SIG-M5 treated with dmso at 0.1 percent for 504 hours (cell line): ENCODE measurements at regions not wholly inside any gene's neighbourhood (a gene's known extent, or its start where the extent isn't known, plus 50 kb on each side); places are given as distances from the start of the nearest gene placed in this dataset.
"Not testable (repeated sequence)": the region's sequence is repeated elsewhere in the genome, so short reads cannot be mapped to it uniquely, and the experiment has no call there.

ENCODE experiments used
- DNase-seq: peaks from one replicate; lab custom pipeline; 2025; ENCODE audit not compliant: unreplicated experiment; lab: John Stamatoyannopoulos, UW

DNA sequence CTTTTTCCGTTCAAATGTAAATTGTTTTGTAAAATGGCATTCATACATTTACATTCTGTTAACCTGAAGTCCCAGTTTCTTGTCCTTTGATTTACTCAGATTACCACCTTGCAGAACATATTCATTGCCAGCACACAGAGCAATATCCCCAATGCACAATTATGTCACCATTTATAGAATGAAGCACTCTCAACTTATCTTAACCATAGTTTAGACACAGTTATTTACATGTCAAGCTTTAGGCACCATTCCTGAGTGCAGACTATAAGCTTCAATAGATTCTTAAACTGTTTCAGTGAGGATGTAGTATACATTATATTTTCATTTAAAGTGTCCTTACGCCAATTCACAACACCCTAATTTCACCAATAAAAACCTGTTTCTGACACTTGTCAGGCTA is 1977.9 kb downstream of the SUCLG1 start:
- DNase-seq: no peak

DNA sequence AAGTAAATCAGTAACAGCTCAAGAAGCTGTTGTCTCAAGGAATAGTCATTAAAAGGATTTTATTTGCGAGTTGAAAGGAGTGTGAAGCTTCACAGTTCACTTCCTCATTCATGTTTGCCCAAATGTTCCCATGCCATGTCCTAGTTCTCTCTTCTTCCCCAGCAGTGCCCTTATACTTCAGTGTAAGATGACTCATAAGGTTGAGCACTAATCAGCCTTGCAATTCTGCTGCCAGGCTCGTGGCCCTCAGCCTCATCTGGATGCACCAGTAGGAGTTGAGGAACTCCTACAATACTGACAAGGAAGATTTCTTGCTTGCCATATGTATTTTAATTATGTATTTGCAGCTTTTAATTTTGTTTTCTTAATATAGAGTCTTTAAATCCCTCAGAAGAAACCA is 1980.4 kb downstream of the SUCLG1 start:
- no peak for DNase-seq

DNA sequence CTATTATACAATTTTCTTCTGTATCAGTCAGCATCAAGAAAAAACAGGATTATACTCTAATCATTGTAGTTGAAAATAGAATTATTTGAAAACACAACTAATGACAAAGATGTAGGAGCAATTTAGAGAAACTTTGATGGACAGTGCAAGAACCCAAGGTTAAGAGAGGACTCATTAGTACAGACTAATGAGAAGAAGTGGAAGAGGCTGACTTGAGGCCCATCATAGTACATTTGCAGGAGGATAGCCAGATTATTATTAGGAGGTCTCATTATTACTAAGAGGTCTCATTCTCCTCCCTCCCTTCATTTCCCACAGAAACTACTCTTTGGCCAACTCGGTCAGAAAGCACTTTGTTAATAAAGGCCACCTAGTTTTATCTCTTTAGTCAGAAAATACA is 1983.0 kb downstream of the SUCLG1 start:
- DNase-seq: no peak

DNA sequence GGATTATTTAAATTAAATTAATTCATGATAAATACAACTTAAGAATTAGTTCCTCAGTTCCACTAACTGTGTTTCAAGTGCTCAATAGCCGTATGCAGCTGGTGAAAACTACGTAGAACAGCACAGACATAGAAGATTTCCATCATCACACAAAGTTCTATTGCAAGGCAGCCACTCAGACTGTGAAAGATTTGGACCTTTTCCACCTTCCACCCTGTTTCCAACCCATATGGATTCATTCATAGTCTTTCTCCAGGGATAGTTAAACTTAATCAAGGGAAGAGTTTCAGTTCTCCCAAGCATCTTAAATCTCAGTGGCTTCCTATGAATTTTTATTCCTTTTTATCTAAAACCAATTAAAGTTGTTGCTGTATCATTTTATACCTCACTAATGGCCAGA is 2030.8 kb downstream of the SUCLG1 start:
- DNase-seq: no peak

DNA sequence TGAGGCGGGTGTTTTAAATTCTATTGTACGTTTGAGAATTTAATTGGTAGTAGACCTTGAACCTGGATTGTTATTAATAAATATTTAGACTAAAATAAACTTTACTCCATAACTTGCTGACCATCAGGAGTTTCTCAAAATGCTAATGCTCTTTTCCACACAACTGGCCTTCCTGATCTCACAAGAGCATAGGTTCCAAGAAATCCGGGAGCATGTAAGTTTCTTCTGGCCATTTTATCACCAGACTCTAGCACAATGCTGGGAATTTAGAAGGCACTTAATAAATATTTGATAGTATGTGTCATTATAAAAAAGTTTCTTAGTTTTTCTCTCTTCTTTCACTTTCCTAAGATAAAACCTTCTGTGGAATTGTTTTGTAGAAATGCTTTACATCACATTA is 2047.1 kb downstream of the SUCLG1 start:
- no peak for DNase-seq

DNA sequence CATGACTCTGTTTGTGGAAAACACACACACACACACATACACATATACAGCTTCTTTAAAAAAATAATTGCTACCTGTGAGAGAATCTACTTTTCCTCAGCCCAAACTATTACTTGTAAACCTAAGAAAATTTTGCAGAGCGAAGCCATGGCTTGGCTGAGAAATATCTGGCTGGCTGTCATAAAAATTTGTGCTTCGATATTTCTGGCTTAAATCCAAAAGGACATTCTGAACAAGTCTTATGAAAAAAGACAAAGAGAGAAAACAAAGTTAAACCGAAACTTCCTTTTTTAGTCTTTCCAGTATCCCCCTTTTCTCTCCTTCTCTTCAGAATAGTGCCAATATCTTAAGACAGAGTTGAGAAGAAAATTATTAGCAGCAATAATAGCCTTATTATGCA is 2048.0 kb downstream of the SUCLG1 start:
- DNase-seq: no peak

DNA sequence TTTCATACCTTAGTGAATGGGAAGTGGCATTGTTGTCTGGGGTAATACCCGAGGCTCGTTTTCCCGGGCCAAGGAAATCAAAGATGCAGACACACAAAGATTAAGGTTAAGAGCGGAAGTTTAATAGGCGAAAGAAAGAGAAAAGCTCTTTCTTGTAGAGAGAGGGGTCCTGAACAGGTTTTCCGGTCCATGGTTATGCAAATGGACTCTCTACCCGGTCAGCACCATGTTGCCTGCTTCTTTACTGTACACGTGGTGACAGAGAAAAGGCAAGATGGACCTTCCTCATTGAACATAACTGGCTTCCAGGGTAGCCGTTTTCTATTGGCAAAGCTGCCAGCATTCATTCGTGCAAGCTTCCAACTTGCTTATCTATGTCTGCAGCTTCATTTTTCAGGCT is 2063.5 kb downstream of the SUCLG1 start:
- no peak for DNase-seq

DNA sequence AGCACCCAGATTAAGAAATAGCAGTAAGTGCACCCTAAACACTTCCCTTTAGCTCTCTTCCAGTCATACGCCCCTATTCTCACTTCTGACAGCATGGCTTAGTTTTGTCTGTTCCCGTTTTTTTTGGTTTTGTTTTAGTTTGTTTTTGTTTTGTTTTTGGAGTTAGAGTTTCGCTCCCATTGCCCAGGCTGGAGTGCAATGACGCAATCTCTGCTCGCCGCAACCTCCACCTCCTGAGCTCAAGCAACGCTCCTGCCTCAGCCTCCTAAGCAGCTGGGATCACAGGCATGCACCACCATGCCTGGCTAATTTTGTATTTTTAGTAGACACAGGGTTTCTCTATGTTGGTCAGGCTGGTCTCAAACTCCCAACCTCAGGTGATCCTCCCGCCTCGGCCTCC is 2067.7 kb downstream of the SUCLG1 start:
- DNase-seq: no peak

DNA sequence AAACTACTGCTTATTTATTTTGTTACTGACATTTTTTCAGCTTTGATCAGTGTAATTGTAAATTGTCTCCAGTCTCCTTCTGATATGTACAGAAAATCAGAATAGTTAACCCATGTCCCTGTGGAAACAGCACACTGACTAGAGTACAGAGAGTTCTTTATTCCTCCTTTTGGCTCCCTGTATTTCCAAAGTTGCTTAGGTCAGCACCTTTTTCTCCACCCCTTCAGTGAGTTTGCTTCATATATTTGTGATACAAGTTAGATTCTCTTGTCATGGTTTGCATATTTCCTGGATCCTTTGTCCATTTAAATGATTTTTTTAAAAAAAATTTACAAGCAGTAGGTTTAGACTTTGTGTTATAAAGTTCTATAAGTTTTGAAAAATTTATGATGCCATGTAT is 2051.1 kb upstream of the LRRTM1 start:
- no peak for DNase-seq

DNA sequence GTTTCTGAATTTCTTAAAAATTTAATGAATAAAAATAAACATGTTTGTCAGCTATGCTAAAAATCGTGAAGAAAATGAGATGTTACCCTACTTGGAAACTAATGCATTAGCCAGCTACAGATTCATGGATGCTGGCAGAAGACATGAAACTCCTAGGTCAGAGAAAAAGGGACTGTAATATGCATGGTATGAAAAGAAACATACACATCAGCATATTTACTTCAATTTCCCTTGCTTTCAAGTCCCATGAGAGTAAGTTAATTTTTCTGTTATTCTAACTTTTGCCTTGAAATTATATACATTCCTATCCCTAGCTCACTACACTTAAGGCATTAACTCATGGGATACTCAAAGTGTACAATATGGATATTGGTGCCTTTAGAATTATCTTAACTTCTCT is 2041.4 kb upstream of the LRRTM1 start:
- DNase-seq: no peak

DNA sequence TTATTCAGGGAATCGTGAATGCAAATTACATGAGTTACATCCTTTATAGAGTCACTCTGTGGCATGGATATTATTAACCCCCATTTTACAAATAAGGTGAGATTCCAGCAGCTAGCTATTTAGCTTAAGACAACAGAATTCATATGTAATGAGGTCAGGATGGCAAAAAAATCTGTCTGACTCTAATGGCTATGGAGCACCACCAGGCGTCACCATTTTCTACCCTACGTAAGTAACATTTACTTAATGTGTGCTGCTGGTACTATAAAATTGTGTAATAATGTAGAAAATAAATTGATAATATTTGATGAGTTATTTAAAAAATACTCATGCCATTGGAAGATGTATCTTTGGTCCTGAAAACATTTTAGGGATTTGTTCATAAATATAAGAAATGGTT is 2040.1 kb upstream of the LRRTM1 start:
- peak; percentile 7 for DNase-seq

DNA sequence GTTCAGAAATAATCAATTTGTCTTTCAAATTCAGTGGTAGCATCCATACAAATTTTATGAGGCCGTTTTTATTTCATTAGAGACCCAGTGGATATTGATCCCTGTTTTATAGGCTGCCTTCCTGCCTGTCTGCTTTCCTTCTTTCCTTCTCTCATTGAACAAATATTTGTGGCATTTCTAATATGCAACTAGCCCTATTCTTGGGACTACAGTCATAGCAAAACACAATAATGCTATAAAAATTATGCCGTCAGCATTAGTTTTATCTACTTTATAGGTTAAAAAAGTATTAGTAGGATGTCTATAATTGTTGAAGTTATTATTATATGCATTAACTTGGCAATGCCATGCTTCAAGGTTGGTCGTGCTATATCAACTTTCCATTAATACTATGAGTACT is 2037.8 kb upstream of the LRRTM1 start:
- no peak for DNase-seq

DNA sequence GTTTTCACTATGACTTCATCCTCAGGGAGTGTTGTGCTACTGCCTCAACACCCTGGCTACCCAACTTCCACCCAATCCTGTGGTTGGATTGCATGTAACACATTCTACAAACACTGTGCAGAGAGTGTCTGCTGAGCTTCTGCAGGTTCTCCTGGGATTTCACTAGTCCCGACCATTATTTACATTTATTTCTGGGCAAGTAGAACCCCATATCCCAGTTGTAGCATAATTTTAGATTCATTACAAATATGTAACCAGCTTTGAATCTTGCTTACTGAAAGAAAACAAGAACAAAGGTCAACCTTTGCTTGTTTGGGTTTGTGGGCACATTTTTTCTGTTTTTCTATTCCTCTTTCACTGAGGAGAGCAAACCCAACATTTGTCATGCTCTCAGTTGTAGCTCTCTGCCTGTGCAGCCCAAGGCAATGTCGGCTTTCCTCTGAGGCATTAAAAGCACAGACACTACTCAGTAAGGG is 2036.1 kb upstream of the LRRTM1 start:
- no peak for DNase-seq

DNA sequence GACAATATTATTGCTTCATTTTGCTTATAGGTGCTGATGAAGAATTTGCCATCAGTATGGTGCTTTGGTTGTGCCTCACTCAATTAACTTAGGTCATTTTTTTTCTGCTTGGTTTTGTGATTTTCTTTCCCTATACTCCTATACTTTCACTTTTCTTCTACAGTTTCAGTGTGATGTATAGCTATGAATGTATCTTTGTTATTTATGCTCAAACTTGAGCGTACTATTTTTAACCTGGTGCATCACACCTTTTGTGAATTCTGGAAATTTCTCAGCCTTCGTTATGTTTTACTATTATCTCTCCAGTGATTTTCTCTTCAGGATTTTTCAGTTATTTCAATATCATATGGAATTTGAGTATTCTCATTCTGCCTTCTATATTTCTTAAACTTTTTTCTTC is 2035.3 kb upstream of the LRRTM1 start:
- DNase-seq: no peak

DNA sequence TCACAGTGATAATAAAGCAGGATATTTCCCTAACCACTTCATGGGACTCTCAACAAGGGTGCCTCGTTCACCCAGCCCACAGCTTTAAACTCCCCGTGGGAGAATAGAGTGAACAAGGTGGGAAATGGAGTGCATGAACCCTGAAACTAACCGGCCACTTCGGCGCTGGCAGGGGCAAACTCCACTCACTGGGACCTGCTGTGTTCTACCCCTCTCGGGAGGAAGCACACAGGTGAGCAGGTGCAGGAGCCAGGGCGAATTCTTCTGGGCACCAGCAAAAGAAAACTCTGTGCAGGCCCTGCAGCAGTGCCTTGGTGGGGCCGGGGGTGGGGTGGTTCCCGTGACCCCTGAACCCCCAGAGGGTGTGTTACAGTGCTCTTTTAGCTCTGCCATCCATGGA is 2029.1 kb upstream of the LRRTM1 start:
- no peak for DNase-seq

DNA sequence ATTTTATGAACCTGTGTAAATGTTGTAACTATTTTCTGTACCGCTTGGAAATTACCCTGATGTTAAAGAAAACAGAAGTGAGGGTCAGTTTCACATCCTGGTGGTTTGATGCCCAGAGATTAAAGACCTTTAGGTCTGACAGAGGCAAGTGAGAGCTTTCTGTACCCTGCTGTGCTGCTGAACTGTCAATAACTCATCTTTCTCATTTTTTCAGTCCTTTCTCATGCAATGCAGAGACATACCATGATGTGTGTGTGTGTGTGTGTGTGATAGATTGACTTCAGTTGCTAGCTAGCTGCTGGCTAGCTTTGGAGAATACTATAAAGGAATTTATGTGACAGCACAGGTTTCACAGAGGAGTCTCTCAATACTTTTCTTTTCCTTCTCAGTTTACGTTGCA is 2025.6 kb upstream of the LRRTM1 start:
- no peak for DNase-seq

DNA sequence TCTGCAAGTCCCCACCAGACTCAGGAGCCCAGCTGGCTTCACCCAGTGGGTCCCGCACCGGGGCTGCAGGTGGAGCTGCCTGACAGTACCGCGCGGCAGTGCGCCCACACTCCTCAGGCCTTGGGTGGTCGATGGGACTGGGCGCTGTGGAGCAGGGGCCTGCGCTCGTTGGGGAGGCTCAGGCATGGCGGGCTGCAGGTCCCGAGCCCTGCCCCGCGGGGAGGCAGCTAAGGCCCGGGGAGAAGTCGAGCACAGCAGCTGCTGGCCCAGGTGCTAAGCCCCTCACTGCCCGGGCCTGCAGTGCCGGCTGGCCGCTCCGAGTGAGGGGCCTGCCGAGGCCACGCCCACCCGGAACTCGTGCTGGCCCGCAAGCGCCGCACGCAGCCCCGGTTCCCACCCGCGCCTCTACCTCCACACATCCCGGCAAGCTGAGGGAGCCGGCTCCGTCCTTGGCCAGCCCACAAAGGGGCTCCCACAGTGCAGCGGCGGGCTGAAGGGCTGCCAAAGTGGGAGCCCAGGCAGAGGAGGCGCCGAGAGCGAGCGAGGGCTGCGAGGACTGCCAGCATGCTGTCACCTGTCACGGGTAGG is 2021.7 kb upstream of the LRRTM1 start:
- not testable (repeated sequence) for DNase-seq

DNA sequence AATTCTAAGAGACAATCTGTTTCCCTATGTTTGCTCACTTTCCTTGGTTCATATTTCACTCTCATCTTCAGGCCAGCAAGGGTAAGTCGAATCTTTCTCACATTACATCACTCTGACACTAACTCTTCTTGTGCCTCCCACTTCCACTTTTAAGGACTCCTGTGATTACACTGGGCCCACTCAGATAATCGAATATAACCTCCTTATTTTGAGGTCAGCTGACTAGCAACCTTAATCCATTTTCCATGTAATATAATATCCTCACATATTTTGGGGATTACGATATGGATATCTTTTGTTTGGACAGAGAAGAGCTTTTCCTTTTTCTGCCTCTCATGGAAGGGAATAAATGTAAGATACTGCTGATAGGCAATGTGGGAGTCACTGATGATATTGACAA is 2015.7 kb upstream of the LRRTM1 start:
- no peak for DNase-seq

DNA sequence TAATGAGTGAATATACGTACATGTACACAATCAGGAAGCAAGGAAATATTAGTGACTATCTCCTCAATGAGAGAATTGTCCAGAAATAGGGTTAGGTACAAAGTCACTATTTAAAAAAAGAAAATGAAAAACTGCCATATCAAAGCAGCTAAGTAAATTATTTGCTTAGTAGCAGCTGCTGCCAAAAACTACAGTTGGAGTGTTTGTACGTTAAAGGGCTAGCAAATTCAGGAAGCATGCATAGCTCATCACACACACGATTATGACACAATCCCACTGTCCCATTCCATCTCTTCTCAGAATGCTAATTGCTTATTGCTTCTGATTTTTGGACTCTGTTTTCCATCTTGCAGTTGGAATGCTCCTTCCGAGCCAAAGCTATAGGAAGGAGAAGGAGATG is 2012.5 kb upstream of the LRRTM1 start:
- no peak for DNase-seq

DNA sequence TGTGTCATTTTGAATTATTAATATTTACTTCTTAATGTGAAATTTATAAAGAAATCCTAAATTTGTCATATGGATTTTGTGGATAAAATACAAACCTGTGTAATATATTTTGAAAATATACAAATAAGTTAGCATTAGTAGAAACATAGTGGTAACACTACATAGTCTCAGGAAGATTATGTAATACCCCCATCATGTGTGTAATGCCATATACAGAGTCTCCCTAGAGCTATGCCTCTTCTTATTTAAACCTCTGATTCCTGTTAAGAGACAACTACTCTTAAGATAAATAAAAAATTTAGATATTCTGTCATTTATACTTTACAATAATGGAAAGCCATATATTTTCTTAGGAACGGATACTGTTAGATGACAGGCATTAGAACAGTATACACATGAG is 2012.0 kb upstream of the LRRTM1 start:
- DNase-seq: no peak

DNA sequence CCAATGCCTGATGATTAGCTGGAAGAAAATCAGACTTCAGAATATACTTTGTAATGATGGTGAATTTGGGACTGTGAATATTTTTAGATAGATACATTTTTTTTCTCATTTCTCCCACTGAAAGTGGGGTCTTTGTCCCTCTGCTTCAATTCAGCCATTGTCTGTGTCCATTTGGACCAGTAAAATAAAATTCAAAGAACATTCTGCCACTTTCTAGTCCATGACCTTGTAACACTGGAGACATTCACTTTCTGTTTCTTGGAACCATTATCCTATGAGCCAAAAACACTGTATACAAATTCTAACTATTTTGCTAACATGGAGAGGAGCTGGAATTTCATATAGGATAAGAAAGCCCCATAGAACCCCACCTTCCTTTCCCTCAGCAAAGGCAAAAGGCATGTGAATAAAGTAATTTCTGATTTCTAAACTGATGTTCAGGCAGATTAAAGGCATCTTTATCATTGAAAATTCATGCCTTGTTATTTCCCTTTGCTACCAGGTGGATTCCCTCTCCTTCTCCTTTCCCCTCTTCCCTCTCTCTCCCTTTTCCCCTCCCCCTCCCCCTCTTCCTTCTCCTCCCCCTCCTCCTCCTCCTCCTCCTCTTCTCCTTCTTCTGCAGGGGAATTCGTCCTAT is 2010.4 kb upstream of the LRRTM1 start:
- DNase-seq: no peak

DNA sequence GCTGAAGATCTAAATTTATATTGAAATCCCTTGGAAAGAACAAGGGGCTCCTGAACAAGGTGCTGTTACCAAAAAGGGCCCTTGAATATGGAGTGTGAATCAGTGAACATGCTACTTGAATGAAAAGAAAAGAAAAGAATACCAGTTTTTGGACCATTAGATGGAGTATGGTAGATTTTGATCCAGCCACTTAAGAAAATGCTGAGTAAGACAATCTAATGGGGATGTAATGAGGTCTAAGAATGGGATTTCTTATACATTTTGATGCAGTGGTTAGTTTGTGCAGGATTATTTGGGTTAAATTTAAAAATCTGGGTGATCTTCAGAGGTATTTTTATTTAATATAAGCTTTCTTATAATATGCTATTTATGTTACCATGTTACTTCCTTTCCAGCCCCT is 2003.0 kb upstream of the LRRTM1 start:
- no peak for DNase-seq

DNA sequence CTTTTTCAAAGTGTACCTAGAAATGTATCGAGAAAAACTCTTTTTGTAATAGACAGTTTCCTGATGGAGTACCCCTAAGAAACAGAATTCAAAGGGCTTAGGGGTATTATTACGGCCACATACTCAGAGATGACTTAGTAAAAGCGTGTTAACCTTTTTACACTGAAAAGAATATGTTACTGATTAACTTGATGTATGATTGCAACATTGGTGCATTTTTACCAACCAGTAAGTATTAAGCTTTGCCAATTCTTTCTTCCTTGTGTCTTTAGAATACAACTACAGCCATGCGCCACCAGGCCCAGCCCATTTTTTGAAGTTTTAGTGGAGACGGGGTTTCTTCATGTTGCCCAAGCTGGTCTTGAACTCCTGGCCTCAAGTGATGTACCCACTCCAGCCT is 1997.0 kb upstream of the LRRTM1 start:
- no peak for DNase-seq
